Endothelial cell of umbilical vein (primary cell): ENCODE measurements at regions not wholly inside any gene's neighbourhood (a gene's known extent, or its start where the extent isn't known, plus 50 kb on each side); places are given as distances from the start of the nearest gene placed in this dataset.

Source experiments
- BruUV-seq: library from RNA; stranded (reverse); fragments of 400-500 nt; replicated peaks from 2 replicates; lab custom pipeline; 2021; lab: Mats Ljungman, UMichigan
- CTCF ChIA-PET: fragments of 300-600, 350-600 bp; sonication (Branson Sonifier 250); formaldehyde crosslinking; loops from one replicate; lab custom pipeline; 2021; ENCODE audit warnings: antibody characterized with exemption, inconsistent platforms; lab: Charles Lee
- POLR2A ChIA-PET: fragments of 300-600, 350-600 bp; sonication (Branson Sonifier 250); formaldehyde crosslinking; loops from one replicate; lab custom pipeline; 2021; ENCODE audit warnings: antibody characterized with exemption, inconsistent platforms; lab: Charles Lee
- DNase-seq: peaks from one replicate; pipeline ENCODE4 v3.0.0-alpha.2; 2011; ENCODE audit warnings: low read depth, low spot score
- FAIRE-seq: peaks from 2 replicates; lab custom pipeline; 2011; peaks lifted over from hg19 to GRCh38; lab: Jason Lieb, UNC
- H2AFZ ChIP-seq: 2 replicates; pipeline ENCODE4 v1.6.0; 2012; ENCODE audit warnings: low read depth, low read length, control low read depth, inconsistent platforms
- H3K27ac ChIP-seq: 2 replicates; pipeline ENCODE4 v1.5.1; 2011; ENCODE audit warnings: low read depth, mild to moderate bottlenecking, control low read depth, low read length, moderate library complexity; ENCODE audit not compliant: insufficient read depth
- H3K27me3 ChIP-seq, 2 experiments: 2 replicates each; pipeline versions ENCODE4 v1.6.0 to v1.6.1; 2011; ENCODE audit warnings: low read length in 2 of 2, mixed read lengths in 1 of 2; ENCODE audit not compliant: control insufficient read depth in 2 of 2, insufficient read depth in 2 of 2
- H3K36me3 ChIP-seq, 2 experiments: 2 replicates in 1 of 2; 3 replicates in 1 of 2; pipeline ENCODE4 v1.5.1; 2011; ENCODE audit warnings: low read length in 2 of 2, mild to moderate bottlenecking in 1 of 2, moderate library complexity in 1 of 2; ENCODE audit not compliant: control insufficient read depth in 2 of 2, insufficient read depth in 2 of 2; ENCODE audit errors: extremely low read depth in 1 of 2
- H3K4me1 ChIP-seq: 3 replicates; pipeline ENCODE4 v1.5.1; 2011; ENCODE audit warnings: mild to moderate bottlenecking, low read length; ENCODE audit not compliant: control insufficient read depth, insufficient read depth; ENCODE audit errors: extremely low read depth
- H3K4me2 ChIP-seq: 2 replicates; pipeline ENCODE4 v1.6.1; 2011; ENCODE audit warnings: low read length, control low read depth, mixed read lengths; ENCODE audit not compliant: insufficient read depth
- H3K4me3 ChIP-seq, 3 experiments: fragments of 200-600 bp in 1 of 3; sonication (generic), shearing (Covaris generic) in 1 of 3; replicated peaks in 1 of 3; 2 replicates each; pipeline ENCODE4 v1.5.1; 2011 to 2016; ENCODE audit warnings: control low read depth in 3 of 3, low read length in 3 of 3, mild to moderate bottlenecking in 2 of 3, inconsistent platforms in 1 of 3, low read depth in 1 of 3, moderate library complexity in 1 of 3; ENCODE audit not compliant: insufficient read depth in 1 of 3
- H3K79me2 ChIP-seq: 2 replicates; pipeline ENCODE4 v1.6.0; 2012; ENCODE audit warnings: low read length, inconsistent platforms; ENCODE audit not compliant: control insufficient read depth, insufficient read depth
- H3K9ac ChIP-seq: replicated peaks from 2 replicates; pipeline ENCODE3; 2011; ENCODE audit warnings: low read length, control low read depth; ENCODE audit not compliant: insufficient read depth; ENCODE audit errors: extremely low read depth
- H3K9me1 ChIP-seq: replicated peaks from 3 replicates; pipeline ENCODE4 v1.6.0; 2011; ENCODE audit warnings: mild to moderate bottlenecking, low read length; ENCODE audit not compliant: control insufficient read depth, insufficient read depth; ENCODE audit errors: extremely low read depth
- H3K9me3 ChIP-seq: replicated peaks from 2 replicates; pipeline ENCODE4 v1.5.1; 2012; ENCODE audit warnings: low read length, inconsistent platforms; ENCODE audit not compliant: control insufficient read depth, insufficient read depth
- H4K20me1 ChIP-seq: replicated peaks from 2 replicates; pipeline ENCODE3; 2011; ENCODE audit warnings: mild to moderate bottlenecking, low read length; ENCODE audit not compliant: control insufficient read depth, insufficient read depth; ENCODE audit errors: extremely low read depth
- EZH2 ChIP-seq: IDR thresholded peaks from 2 replicates; pipeline ENCODE4 v1.6.1; 2012; ENCODE audit warnings: borderline replicate concordance, low read depth, mild to moderate bottlenecking, moderate library complexity, low read length, inconsistent platforms; ENCODE audit not compliant: severe bottlenecking
- FOS ChIP-seq: IDR thresholded peaks from 2 replicates; pipeline ENCODE4 v1.6.1; 2011; ENCODE audit warnings: mild to moderate bottlenecking, low read length, moderate library complexity, borderline replicate concordance; ENCODE audit not compliant: insufficient read depth
- GATA2 ChIP-seq: IDR thresholded peaks from 2 replicates; pipeline ENCODE4 v1.7.0; 2011; ENCODE audit warnings: low read depth, mild to moderate bottlenecking, moderate library complexity, mixed read lengths, low read length; ENCODE audit not compliant: insufficient read length, insufficient read depth
- JUN ChIP-seq: IDR thresholded peaks from 2 replicates; pipeline ENCODE4 v1.6.1; 2011; ENCODE audit warnings: borderline replicate concordance, low read depth; ENCODE audit not compliant: insufficient read length, insufficient read depth
- MYC ChIP-seq: IDR thresholded peaks from one replicate; pipeline ENCODE4 v1.6.1; 2011; ENCODE audit warnings: mild to moderate bottlenecking, low read depth, low read length
- POLR2A ChIP-seq: IDR thresholded peaks from 2 replicates; pipeline ENCODE4 v1.6.1; 2012; ENCODE audit warnings: low read depth, mild to moderate bottlenecking, control low read depth, low read length
- POLR2AphosphoS5 ChIP-seq: IDR thresholded peaks from 2 replicates; pipeline ENCODE4 v1.6.1; 2012; ENCODE audit warnings: low read depth, mild to moderate bottlenecking, control low read depth, low read length, moderate library complexity; ENCODE audit not compliant: insufficient read depth
- dilution Hi-C: fragments of 300-500 bp; cut with MboI; formaldehyde crosslinking; loops from one replicate; pipeline ENCODE4 v1.15.0; 2019; ENCODE audit warnings: low sequenced_read_pairs; ENCODE audit not compliant: extremely low pct_ligation_motif_present
- intact Hi-C: fragments of 100-400 bp; cut with micrococcal nuclease; formaldehyde crosslinking; loops from one replicate; pipeline ENCODE4 v1.10.0; 2022
- TF ChIP-seq, protein P1 (sequence below): IDR thresholded peaks from 2 replicates; pipeline ENCODE4 v1.6.1; 2011; ENCODE audit not compliant: insufficient read depth, insufficient read length
- TF ChIP-seq, protein P2 (sequence below), 2 donors: IDR thresholded peaks; 1 replicate in 1 of 2; 2 replicates in 1 of 2; pipeline ENCODE4 v1.5.1; 2011; ENCODE audit warnings: low read length in 2 of 2, mild to moderate bottlenecking in 2 of 2, moderate library complexity in 2 of 2, control low read depth in 1 of 2, inconsistent platforms in 1 of 2, low read depth in 1 of 2; ENCODE audit not compliant: insufficient read depth in 1 of 2; ENCODE audit errors: extremely low read depth in 1 of 2

DNA sequence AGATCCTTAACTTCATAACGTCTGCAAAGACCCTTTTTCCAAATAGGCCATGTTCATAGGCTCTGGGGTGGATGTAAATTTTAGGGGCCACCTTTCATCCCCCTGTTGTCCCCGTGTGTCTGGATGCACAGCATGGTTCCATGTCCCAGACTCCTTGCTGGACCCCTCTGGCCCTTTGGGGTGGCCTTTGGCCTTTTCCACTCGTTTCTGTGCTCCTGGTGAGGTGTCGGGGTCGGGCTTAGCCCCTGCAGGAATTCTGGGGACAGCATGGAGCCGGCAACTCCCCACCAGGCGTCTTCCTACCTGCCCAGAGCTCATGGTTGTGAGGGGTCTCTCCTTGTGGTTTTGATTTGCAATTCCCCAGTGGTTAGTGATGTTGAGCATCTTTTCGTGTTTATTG lies 183.5 kb downstream of the SEC14L1 start:
- dilution Hi-C loops, result no loop called here
- no TSS peak for BruUV-seq
- Histone ChIP-seq H3K4me1 (peaks cover 22% of the 10 kb centered on the region), H3K9me1 (no peaks in the 10 kb centered on the region), H3K79me2 (no peaks in the 10 kb centered on the region), H3K27me3 (no peaks in the 10 kb centered on the region), H3K4me2 (no peak overlapping the region), H4K20me1 (no peaks in the 10 kb centered on the region), H3K36me3 (no peaks in the 10 kb centered on the region), H3K27ac (no peak overlapping the region), H2AFZ (no peak overlapping the region), H3K4me3 (no peak overlapping the region), H3K9me3 (no peaks in the 10 kb centered on the region), H3K9ac (no peak overlapping the region)
- DNase-seq (no peak), FAIRE-seq (no peak)
- intact Hi-C loops, result no loop called here
- ChIA-PET CTCF (interaction anchor here (1.0 kb wide), 1 partner anchor 66 kb away, joined by 3 read pairs; no protein-coding TSS in a partner anchor), POLR2A (no interaction called here)
- TF ChIP-seq MYC (no peak), POLR2AphosphoS5 (no peak), POLR2A (no peak), FOS (no peak), JUN (no peak), GATA2 (no peak), EZH2 (no peak)
- TF ChIP-seq, protein P1, sequence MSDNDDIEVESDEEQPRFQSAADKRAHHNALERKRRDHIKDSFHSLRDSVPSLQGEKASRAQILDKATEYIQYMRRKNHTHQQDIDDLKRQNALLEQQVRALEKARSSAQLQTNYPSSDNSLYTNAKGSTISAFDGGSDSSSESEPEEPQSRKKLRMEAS, result no peak
- TF ChIP-seq, protein P2, sequence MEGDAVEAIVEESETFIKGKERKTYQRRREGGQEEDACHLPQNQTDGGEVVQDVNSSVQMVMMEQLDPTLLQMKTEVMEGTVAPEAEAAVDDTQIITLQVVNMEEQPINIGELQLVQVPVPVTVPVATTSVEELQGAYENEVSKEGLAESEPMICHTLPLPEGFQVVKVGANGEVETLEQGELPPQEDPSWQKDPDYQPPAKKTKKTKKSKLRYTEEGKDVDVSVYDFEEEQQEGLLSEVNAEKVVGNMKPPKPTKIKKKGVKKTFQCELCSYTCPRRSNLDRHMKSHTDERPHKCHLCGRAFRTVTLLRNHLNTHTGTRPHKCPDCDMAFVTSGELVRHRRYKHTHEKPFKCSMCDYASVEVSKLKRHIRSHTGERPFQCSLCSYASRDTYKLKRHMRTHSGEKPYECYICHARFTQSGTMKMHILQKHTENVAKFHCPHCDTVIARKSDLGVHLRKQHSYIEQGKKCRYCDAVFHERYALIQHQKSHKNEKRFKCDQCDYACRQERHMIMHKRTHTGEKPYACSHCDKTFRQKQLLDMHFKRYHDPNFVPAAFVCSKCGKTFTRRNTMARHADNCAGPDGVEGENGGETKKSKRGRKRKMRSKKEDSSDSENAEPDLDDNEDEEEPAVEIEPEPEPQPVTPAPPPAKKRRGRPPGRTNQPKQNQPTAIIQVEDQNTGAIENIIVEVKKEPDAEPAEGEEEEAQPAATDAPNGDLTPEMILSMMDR (IDR thresholded peaks at IDR 0.05; ENCODE audit: extremely low read depth in 1 of 2, insufficient read depth in 1 of 2, low read depth in 1 of 2, low read length in 2 of 2), result no peak
